ENCODE measurements at regions not wholly inside any gene's neighbourhood (a gene's known extent, or its start where the extent isn't known, plus 50 kb on each side); places are given as distances from the start of the nearest gene placed in this dataset.

- Mint-ChIP-seq H3K9me3 (ENCODE audit: low read depth, unreplicated experiment) (peaks cover 7% of the 10 kb centered on the region), H3K27me3 (ENCODE audit: unreplicated experiment) (no peaks in the 10 kb centered on the region), H3K4me3 (ENCODE audit: low read depth, unreplicated experiment) (no peak overlapping the region), H3K36me3 (ENCODE audit: insufficient read depth, unreplicated experiment) (no peaks in the 10 kb centered on the region), H3K4me1 (ENCODE audit: low read depth, unreplicated experiment) (no peaks in the 10 kb centered on the region), H3K27ac (ENCODE audit: unreplicated experiment) (no peak overlapping the region)
- intact Hi-C loops (cut with micrococcal nuclease; ENCODE audit: unreplicated experiment): no loop called here
- TF ChIP-seq CTCF (IDR thresholded peaks at IDR 0.05; ENCODE audit: unreplicated experiment): no peak
- no peak for DNase-seq
- no TSS peak for BruUV-seq (replicated peaks)
- CTCF ChIA-PET: no interaction called here
Observed at GRCh38 chr3:6526321-6526720, 334.6 kb upstream of the GRM7 start.

- no peaks in the 10 kb centered on the region for H3K36me3 Mint-ChIP-seq (ENCODE audit: insufficient read depth, unreplicated experiment)
- CTCF ChIA-PET: no interaction called here
- TF ChIP-seq CTCF (IDR thresholded peaks at IDR 0.05; ENCODE audit: unreplicated experiment): no peak
- H3K27me3 Mint-ChIP-seq (ENCODE audit: unreplicated experiment): no peaks in the 10 kb centered on the region
- no TSS peak for BruUV-seq (replicated peaks)
- H3K4me3 Mint-ChIP-seq (ENCODE audit: low read depth, unreplicated experiment): no peak overlapping the region
- H3K27ac Mint-ChIP-seq (ENCODE audit: unreplicated experiment): no peak overlapping the region
- intact Hi-C loops (cut with micrococcal nuclease; ENCODE audit: unreplicated experiment): no loop called here
- no peaks in the 10 kb centered on the region for H3K4me1 Mint-ChIP-seq (ENCODE audit: low read depth, unreplicated experiment)
- no peak for DNase-seq
- peaks cover 7% of the 10 kb centered on the region for H3K9me3 Mint-ChIP-seq (ENCODE audit: low read depth, unreplicated experiment)
Observed at GRCh38 chr3:6526861-6527260, 334.1 kb upstream of the GRM7 start.

GRCh38 chr3:6528951-6529350 lies 332.0 kb upstream of the GRM7 start:
- H3K27ac Mint-ChIP-seq (ENCODE audit: unreplicated experiment): no peak overlapping the region
- CTCF ChIA-PET: no interaction called here
- no peak for TF ChIP-seq CTCF (IDR thresholded peaks at IDR 0.05; ENCODE audit: unreplicated experiment)
- H3K27me3 Mint-ChIP-seq (ENCODE audit: unreplicated experiment): no peaks in the 10 kb centered on the region
- no peak overlapping the region for H3K4me3 Mint-ChIP-seq (ENCODE audit: low read depth, unreplicated experiment)
- H3K9me3 Mint-ChIP-seq (ENCODE audit: low read depth, unreplicated experiment): peaks cover 8% of the 10 kb centered on the region
- no peaks in the 10 kb centered on the region for H3K36me3 Mint-ChIP-seq (ENCODE audit: insufficient read depth, unreplicated experiment)
- intact Hi-C loops (cut with micrococcal nuclease; ENCODE audit: unreplicated experiment): no loop called here
- no peaks in the 10 kb centered on the region for H3K4me1 Mint-ChIP-seq (ENCODE audit: low read depth, unreplicated experiment)
- DNase-seq: no peak
- BruUV-seq (replicated peaks): no TSS peak

- no peak for DNase-seq
- Mint-ChIP-seq H3K9me3 (ENCODE audit: low read depth, unreplicated experiment) (peaks cover 8% of the 10 kb centered on the region), H3K27me3 (ENCODE audit: unreplicated experiment) (no peaks in the 10 kb centered on the region), H3K4me3 (ENCODE audit: low read depth, unreplicated experiment) (no peak overlapping the region), H3K4me1 (ENCODE audit: low read depth, unreplicated experiment) (no peaks in the 10 kb centered on the region), H3K27ac (ENCODE audit: unreplicated experiment) (no peak overlapping the region), H3K36me3 (ENCODE audit: insufficient read depth, unreplicated experiment) (no peaks in the 10 kb centered on the region)
- CTCF ChIA-PET: no interaction called here
- no TSS peak for BruUV-seq (replicated peaks)
- TF ChIP-seq CTCF (IDR thresholded peaks at IDR 0.05; ENCODE audit: unreplicated experiment): no peak
- intact Hi-C loops (cut with micrococcal nuclease; ENCODE audit: unreplicated experiment): no loop called here
Observed at GRCh38 chr3:6531153-6531552, 329.8 kb upstream of the GRM7 start.

GRCh38 chr3:6532101-6532500 lies 328.8 kb upstream of the GRM7 start:
- TF ChIP-seq CTCF (IDR thresholded peaks at IDR 0.05; ENCODE audit: unreplicated experiment): no peak
- no peak for DNase-seq
- peaks cover 8% of the 10 kb centered on the region for H3K9me3 Mint-ChIP-seq (ENCODE audit: low read depth, unreplicated experiment)
- CTCF ChIA-PET: no interaction called here
- no TSS peak for BruUV-seq (replicated peaks)
- intact Hi-C loops (cut with micrococcal nuclease; ENCODE audit: unreplicated experiment): no loop called here
- H3K36me3 Mint-ChIP-seq (ENCODE audit: insufficient read depth, unreplicated experiment): no peaks in the 10 kb centered on the region
- no peak overlapping the region for H3K27ac Mint-ChIP-seq (ENCODE audit: unreplicated experiment)
- no peaks in the 10 kb centered on the region for H3K27me3 Mint-ChIP-seq (ENCODE audit: unreplicated experiment)
- no peaks in the 10 kb centered on the region for H3K4me1 Mint-ChIP-seq (ENCODE audit: low read depth, unreplicated experiment)
- H3K4me3 Mint-ChIP-seq (ENCODE audit: low read depth, unreplicated experiment): no peak overlapping the region

Measured in Calu3 (cell line).